Parathyroid adenoma (tissue), 2 donors: ENCODE measurements at regions not wholly inside any gene's neighbourhood (a gene's known extent, or its start where the extent isn't known, plus 50 kb on each side); places are given as distances from the start of the nearest gene placed in this dataset.

Source experiments
- H2AFZ ChIP-seq: fragments of 300-600 bp; sonication (generic); one replicate; pipeline ENCODE4 v1.7.0; 2017; ENCODE audit warnings: antibody characterized with exemption, mild to moderate bottlenecking
- H3K27ac ChIP-seq: fragments of 300-600 bp; sonication (generic); one replicate; pipeline ENCODE4 v1.7.0; 2017
- H3K27me3 ChIP-seq: fragments of 300-600 bp; sonication (generic); one replicate; pipeline ENCODE4 v1.7.0; 2017; ENCODE audit warnings: low read length; ENCODE audit not compliant: control insufficient read depth, insufficient read depth
- H3K36me3 ChIP-seq: fragments of 300-600 bp; sonication (generic); one replicate; pipeline ENCODE4 v1.7.0; 2017; ENCODE audit warnings: low read length; ENCODE audit not compliant: control insufficient read depth, insufficient read depth
- H3K4me1 ChIP-seq: fragments of 300-600 bp; sonication (generic); one replicate; pipeline ENCODE4 v1.7.0; 2017; ENCODE audit warnings: control low read depth
- H3K4me2 ChIP-seq: fragments of 300-600 bp; sonication (generic); one replicate; pipeline ENCODE4 v1.7.0; 2017; ENCODE audit warnings: low read length
- H3K4me3 ChIP-seq: fragments of 300-600 bp; sonication (generic); one replicate; pipeline ENCODE4 v1.7.0; 2017; ENCODE audit warnings: low read depth, low read length
- H3K79me2 ChIP-seq: fragments of 300-600 bp; sonication (generic); one replicate; pipeline ENCODE4 v1.7.0; 2017; ENCODE audit warnings: control low read depth
- H3K9ac ChIP-seq: fragments of 300-600 bp; sonication (generic); one replicate; pipeline ENCODE4 v1.7.0; 2017; ENCODE audit warnings: mild to moderate bottlenecking
- H3K9me3 ChIP-seq: fragments of 300-600 bp; sonication (generic); one replicate; pipeline ENCODE4 v1.7.0; 2017; ENCODE audit warnings: low read length; ENCODE audit not compliant: control insufficient read depth
- CTCF ChIP-seq: fragments of 300-600 bp; sonication (generic); IDR thresholded peaks from one replicate; pipeline ENCODE4 v1.7.0; 2017; ENCODE audit warnings: antibody characterized with exemption, mild to moderate bottlenecking
- donor health status: primary hyperparathyroidism.

- Histone ChIP-seq H3K27me3 (no peaks in the 10 kb centered on the region), H3K9ac (no peak overlapping the region), H2AFZ (no peak overlapping the region), H3K9me3 (peaks cover 2% of the 10 kb centered on the region), H3K4me2 (no peak overlapping the region), H3K4me3 (no peak overlapping the region), H3K27ac (no peak overlapping the region), H3K36me3 (no peaks in the 10 kb centered on the region), H3K4me1 (no peaks in the 10 kb centered on the region), H3K79me2 (no peaks in the 10 kb centered on the region)
- TF ChIP-seq CTCF = no peak
Measured at GRCh38 chr12:58395056-58395455, 453.7 kb downstream of the ATP23 start.

- TF ChIP-seq CTCF = no peak
Measured at GRCh38 chr12:58395470-58395869, 454.1 kb downstream of the ATP23 start.

GRCh38 chr12:58396239-58396638 is 454.9 kb downstream of the ATP23 start:
- no peaks in the 10 kb centered on the region for H3K27me3 ChIP-seq
- no peak overlapping the region for H3K9ac ChIP-seq
- no peak for TF ChIP-seq CTCF
- H3K9me3 ChIP-seq = peaks cover 2% of the 10 kb centered on the region
- no peak overlapping the region for H3K27ac ChIP-seq
- H2AFZ ChIP-seq = no peak overlapping the region
- H3K4me2 ChIP-seq = no peak overlapping the region
- H3K4me1 ChIP-seq = no peaks in the 10 kb centered on the region
- H3K4me3 ChIP-seq = no peak overlapping the region
- H3K36me3 ChIP-seq = no peaks in the 10 kb centered on the region
- H3K79me2 ChIP-seq = no peaks in the 10 kb centered on the region

More at GRCh38 chr12:58395470-58395869, 454.1 kb downstream of the ATP23 start:
- Histone ChIP-seq H3K4me1 (no peaks in the 10 kb centered on the region), H3K27ac (no peak overlapping the region), H3K9me3 (peaks cover 2% of the 10 kb centered on the region), H3K4me2 (no peak overlapping the region), H3K4me3 (no peak overlapping the region), H3K36me3 (no peaks in the 10 kb centered on the region), H2AFZ (no peak overlapping the region), H3K27me3 (no peaks in the 10 kb centered on the region), H3K9ac (no peak overlapping the region), H3K79me2 (no peaks in the 10 kb centered on the region)

DNA sequence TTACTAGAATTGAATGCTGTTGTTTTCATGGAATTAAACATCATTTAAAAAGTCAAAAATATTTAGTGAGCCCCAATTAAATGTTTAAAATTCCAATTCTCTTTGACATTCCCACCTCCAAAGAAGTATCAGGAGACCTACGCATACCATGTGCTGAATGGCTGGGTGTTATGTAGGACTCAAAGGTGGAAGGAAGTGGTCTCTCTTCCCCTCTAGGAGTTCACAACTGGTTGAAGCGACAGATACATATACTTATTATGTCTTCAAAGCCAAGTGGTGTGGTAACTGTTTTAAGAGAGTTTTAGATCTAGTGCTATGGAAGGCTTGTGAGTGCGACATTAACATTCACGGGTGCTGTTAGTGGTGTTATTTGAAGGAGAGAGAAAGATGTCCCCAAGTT is 464.0 kb downstream of the ATP23 start:
- H2AFZ ChIP-seq = no peak overlapping the region
- no peak overlapping the region for H3K27ac ChIP-seq
- no peak overlapping the region for H3K9ac ChIP-seq
- no peaks in the 10 kb centered on the region for H3K36me3 ChIP-seq
- no peaks in the 10 kb centered on the region for H3K4me1 ChIP-seq
- no peaks in the 10 kb centered on the region for H3K79me2 ChIP-seq
- no peak for TF ChIP-seq CTCF
- no peak overlapping the region for H3K4me2 ChIP-seq
- H3K4me3 ChIP-seq = no peak overlapping the region
- no peaks in the 10 kb centered on the region for H3K9me3 ChIP-seq
- no peaks in the 10 kb centered on the region for H3K27me3 ChIP-seq

GRCh38 chr12:58408516-58408915 is 467.1 kb downstream of the ATP23 start:
- Histone ChIP-seq H3K4me2 (no peak overlapping the region), H3K27ac (no peak overlapping the region)

More at GRCh38 chr12:58408516-58408915, 467.1 kb downstream of the ATP23 start:
- Histone ChIP-seq H3K79me2 (no peaks in the 10 kb centered on the region), H3K27me3 (no peaks in the 10 kb centered on the region), H3K9me3 (no peaks in the 10 kb centered on the region), H3K9ac (no peak overlapping the region), H3K4me1 (no peaks in the 10 kb centered on the region), H2AFZ (no peak overlapping the region), H3K4me3 (no peak overlapping the region), H3K36me3 (no peaks in the 10 kb centered on the region)
- TF ChIP-seq CTCF = no peak
